SJSA1 (cell line): ENCODE measurements at regions not wholly inside any gene's neighbourhood (a gene's known extent, or its start where the extent isn't known, plus 50 kb on each side); places are given as distances from the start of the nearest gene placed in this dataset.

Experiments used
- DNase-seq, 2 experiments: peaks; one replicate each; pipeline ENCODE4 v3.0.0-alpha.2; 2015 to 2020; ENCODE audit warnings: low spot score in 2 of 2, low read depth in 1 of 2
- H3K27ac ChIP-seq: fragments of 250-450 bp; sonication (Bioruptor Pico); 2 replicates; pipeline ENCODE4 v1.5.1; 2020; ENCODE audit warnings: mild to moderate bottlenecking, moderate library complexity
- H3K27me3 ChIP-seq: fragments of 250-450 bp; sonication (Bioruptor Pico); replicated peaks from 2 replicates; pipeline ENCODE4 v1.5.1; 2020; ENCODE audit warnings: mild to moderate bottlenecking, moderate library complexity
- H3K36me3 ChIP-seq: fragments of 250-450 bp; sonication (Bioruptor Pico); 2 replicates; pipeline ENCODE4 v1.5.1; 2020; ENCODE audit warnings: mild to moderate bottlenecking
- H3K4me1 ChIP-seq: fragments of 250-450 bp; sonication (Bioruptor Pico); replicated peaks from 2 replicates; pipeline ENCODE4 v1.6.1; 2021; ENCODE audit warnings: mild to moderate bottlenecking
- H3K4me3 ChIP-seq: fragments of 250-450 bp; sonication (Bioruptor Pico); 2 replicates; pipeline ENCODE4 v1.5.1; 2020; ENCODE audit warnings: mild to moderate bottlenecking
- H3K9me3 ChIP-seq: fragments of 250-450 bp; sonication (Bioruptor Pico); replicated peaks from 2 replicates; pipeline ENCODE4 v1.5.1; 2020; ENCODE audit warnings: mild to moderate bottlenecking

DNA sequence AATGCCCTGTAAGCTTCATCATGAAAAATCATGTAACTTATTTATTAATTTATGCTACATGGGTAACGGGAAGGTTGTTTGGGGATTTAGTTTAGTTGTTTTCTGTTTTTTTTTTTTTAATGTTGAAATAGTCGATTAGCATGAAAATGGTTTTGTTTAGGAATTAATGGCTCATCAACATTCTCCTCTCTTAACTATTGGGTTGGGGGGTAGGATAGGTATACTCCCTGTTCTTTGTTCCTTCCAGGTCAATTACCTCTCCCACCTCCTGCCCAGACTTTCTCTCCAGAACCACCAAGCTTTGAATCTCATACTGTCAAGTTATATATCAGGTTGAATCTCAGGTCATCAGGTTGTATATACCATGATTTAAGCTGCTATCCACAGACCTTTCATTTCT is 568.7 kb upstream of the DSEL start:
- H3K27ac ChIP-seq: no peak overlapping the region
- DNase-seq: no peak
- no peak overlapping the region for H3K4me3 ChIP-seq
- H3K9me3 ChIP-seq: no peaks in the 10 kb centered on the region
- no peaks in the 10 kb centered on the region for H3K36me3 ChIP-seq
- no peaks in the 10 kb centered on the region for H3K4me1 ChIP-seq
- H3K27me3 ChIP-seq: no peaks in the 10 kb centered on the region

DNA sequence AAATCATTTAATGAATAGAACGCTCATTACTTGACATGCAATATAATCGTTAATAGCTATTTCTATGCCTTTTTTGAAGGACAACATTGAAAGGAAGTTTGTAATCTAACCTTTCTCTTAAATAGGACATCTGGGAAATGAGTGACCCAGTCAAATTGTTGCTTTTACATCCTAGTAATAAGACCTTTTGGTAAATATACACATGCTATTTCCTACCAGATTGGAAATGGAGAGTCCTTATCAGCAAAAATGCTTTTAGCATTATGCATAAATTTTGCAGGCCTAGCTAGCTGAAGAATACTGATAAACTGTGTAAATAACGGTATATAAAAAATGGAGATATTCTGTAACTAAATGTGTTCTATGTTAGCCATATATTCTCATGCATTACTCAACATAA is 567.3 kb upstream of the DSEL start:
- no peaks in the 10 kb centered on the region for H3K9me3 ChIP-seq
- DNase-seq: no peak
- H3K27me3 ChIP-seq: no peaks in the 10 kb centered on the region
- H3K4me1 ChIP-seq: no peaks in the 10 kb centered on the region
- no peak overlapping the region for H3K4me3 ChIP-seq
- H3K27ac ChIP-seq: no peak overlapping the region
- no peaks in the 10 kb centered on the region for H3K36me3 ChIP-seq

DNA sequence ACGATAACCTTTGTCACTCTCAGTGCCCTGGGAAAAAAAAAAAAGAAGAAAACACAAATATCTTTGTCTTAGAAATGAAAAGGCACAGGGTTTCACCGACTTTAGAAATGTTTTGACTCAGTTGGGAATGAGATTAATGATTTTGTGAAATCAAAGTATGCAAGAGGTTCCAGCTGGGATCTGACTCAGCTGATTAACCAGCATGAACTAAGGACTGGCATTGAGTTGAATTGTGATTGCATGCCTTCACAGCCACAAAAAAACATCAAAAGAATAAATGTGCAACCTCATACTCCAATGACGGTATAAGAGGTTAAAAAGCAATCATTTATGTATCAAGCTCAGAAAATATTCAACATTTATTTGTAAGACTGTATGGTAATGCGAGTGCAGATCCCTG is 566.6 kb upstream of the DSEL start:
- DNase-seq: no peak
- H3K27me3 ChIP-seq: no peaks in the 10 kb centered on the region
- no peaks in the 10 kb centered on the region for H3K9me3 ChIP-seq
- H3K4me1 ChIP-seq: no peaks in the 10 kb centered on the region
- H3K4me3 ChIP-seq: no peak overlapping the region
- no peaks in the 10 kb centered on the region for H3K36me3 ChIP-seq
- no peak overlapping the region for H3K27ac ChIP-seq

GRCh38 chr18:68072744-68073143 is 556.2 kb upstream of the DSEL start:
- Histone ChIP-seq H3K27me3 (no peaks in the 10 kb centered on the region), H3K27ac (no peak overlapping the region), H3K36me3 (no peaks in the 10 kb centered on the region), H3K4me1 (no peaks in the 10 kb centered on the region), H3K4me3 (no peak overlapping the region), H3K9me3 (no peaks in the 10 kb centered on the region)
- DNase-seq: no peak

- DNase-seq: no peak
- no peak overlapping the region for H3K4me3 ChIP-seq
- H3K4me1 ChIP-seq: no peaks in the 10 kb centered on the region
- H3K9me3 ChIP-seq: no peaks in the 10 kb centered on the region
- no peaks in the 10 kb centered on the region for H3K36me3 ChIP-seq
- H3K27ac ChIP-seq: no peak overlapping the region
- H3K27me3 ChIP-seq: no peaks in the 10 kb centered on the region; the same call in 1 of the 2 replicates
Observed at GRCh38 chr18:68060871-68061270, 544.4 kb upstream of the DSEL start.

- Histone ChIP-seq H3K4me1 (no peaks in the 10 kb centered on the region), H3K36me3 (no peaks in the 10 kb centered on the region)
- no peak for DNase-seq
Observed at GRCh38 chr18:68056936-68057335, 540.4 kb upstream of the DSEL start.

DNA sequence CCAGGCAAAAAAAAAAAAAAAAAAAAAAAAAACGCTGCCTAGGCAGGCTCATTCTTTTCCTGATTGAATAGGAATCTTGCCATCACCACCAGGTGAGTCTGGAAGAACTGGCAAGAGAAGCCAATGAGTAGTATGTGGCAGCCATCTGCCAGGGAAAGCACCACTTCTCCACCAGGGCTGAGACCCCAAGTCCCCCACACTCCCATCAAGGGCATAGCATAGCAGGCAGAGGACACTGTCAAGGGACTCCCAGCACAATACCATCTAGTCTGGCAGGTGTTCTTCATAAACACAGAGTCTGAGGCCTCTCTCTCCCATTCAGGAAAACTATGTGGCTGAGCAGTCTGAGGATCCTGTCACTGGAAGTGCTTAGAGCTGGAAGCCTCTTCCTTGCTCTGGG is 538.1 kb upstream of the DSEL start:
- H3K27ac ChIP-seq: no peak overlapping the region
- H3K4me1 ChIP-seq: no peaks in the 10 kb centered on the region
- DNase-seq: no peak

More at GRCh38 chr18:68056936-68057335, 540.4 kb upstream of the DSEL start:
- Histone ChIP-seq H3K4me3 (no peak overlapping the region), H3K9me3 (no peaks in the 10 kb centered on the region), H3K27ac (no peak overlapping the region), H3K27me3 (no peaks in the 10 kb centered on the region; the same call in 1 of the 2 replicates)

GRCh38 chr18:68053290-68053689 is 536.8 kb upstream of the DSEL start:
- H3K36me3 ChIP-seq: no peaks in the 10 kb centered on the region
- H3K4me1 ChIP-seq: no peaks in the 10 kb centered on the region
- H3K27ac ChIP-seq: no peak overlapping the region
- no peaks in the 10 kb centered on the region for H3K9me3 ChIP-seq
- no peak overlapping the region for H3K4me3 ChIP-seq
- no peak for DNase-seq
- no peaks in the 10 kb centered on the region; the same call in 1 of the 2 replicates for H3K27me3 ChIP-seq

More for the DNA sequence above, 538.1 kb upstream of the DSEL start:
- Histone ChIP-seq H3K9me3 (no peaks in the 10 kb centered on the region), H3K4me3 (no peak overlapping the region), H3K36me3 (no peaks in the 10 kb centered on the region), H3K27me3 (no peaks in the 10 kb centered on the region; the same call in 1 of the 2 replicates)

GRCh38 chr18:68041327-68041726 is 524.8 kb upstream of the DSEL start:
- H3K36me3 ChIP-seq: no peaks in the 10 kb centered on the region
- no peak overlapping the region for H3K4me3 ChIP-seq
- no peak for DNase-seq
- H3K9me3 ChIP-seq: no peaks in the 10 kb centered on the region
- H3K27ac ChIP-seq: no peak overlapping the region
- H3K27me3 ChIP-seq: no peaks in the 10 kb centered on the region
- H3K4me1 ChIP-seq: no peaks in the 10 kb centered on the region

DNA sequence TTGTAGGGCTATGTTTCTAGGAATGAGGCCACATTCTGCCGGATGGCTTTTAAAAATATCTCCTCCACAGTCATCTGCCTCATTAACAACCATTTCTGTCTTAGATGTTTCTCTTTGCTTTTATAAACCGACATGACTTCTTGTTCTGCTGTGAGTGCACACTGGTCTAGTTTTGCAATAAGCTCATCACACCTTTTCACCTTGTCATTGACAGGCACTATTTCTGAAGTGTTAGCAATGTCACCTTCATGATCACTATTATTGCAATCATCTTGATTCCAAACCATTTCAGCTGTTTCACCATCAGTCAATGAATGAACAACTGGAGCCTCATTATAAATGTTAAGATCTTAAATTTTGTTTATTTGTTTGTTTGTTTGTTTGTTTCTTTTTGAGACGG is 523.7 kb upstream of the DSEL start:
- Histone ChIP-seq H3K36me3 (no peaks in the 10 kb centered on the region), H3K27ac (no peak overlapping the region), H3K27me3 (no peaks in the 10 kb centered on the region), H3K4me1 (no peaks in the 10 kb centered on the region), H3K9me3 (no peaks in the 10 kb centered on the region), H3K4me3 (no peak overlapping the region)
- DNase-seq: no peak

DNA sequence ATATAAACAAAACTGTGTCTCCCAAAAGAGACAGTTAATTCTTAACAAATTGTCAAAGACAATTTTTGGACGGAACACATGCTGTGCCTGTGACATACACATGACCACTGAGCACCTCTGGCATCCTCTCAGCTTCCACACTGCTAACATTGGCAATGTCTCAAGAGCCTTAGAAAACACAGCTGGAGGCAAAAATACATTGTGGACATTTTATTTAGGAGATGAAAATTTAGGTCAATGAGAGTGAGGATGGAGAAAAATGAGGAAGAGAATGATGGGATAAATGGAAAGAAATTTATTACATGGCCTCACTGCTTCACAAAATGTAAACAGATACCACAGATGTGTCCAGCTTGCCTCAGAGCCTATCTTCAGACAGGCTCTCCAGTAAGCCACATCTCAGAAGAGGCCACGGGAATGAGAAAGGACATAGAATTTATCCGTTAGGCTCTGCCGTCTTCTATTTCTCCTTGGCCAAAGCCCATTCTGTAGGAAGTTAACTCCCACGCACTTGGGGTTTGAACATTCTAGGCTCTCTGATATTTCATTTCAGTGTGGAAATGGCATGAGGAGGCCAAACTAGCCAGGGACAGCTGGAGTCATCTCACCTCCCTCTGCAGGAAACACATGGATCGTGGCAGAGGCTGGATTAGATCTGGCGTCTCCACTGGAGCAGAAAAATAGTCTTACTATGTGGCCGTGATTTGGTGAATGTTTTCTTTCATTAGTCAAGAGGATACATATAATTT is 519.4 kb upstream of the DSEL start:
- Histone ChIP-seq H3K4me3 (no peak overlapping the region), H3K9me3 (no peaks in the 10 kb centered on the region), H3K27me3 (no peaks in the 10 kb centered on the region), H3K27ac (no peak overlapping the region), H3K4me1 (no peaks in the 10 kb centered on the region), H3K36me3 (no peaks in the 10 kb centered on the region)
- DNase-seq: no peak

DNA sequence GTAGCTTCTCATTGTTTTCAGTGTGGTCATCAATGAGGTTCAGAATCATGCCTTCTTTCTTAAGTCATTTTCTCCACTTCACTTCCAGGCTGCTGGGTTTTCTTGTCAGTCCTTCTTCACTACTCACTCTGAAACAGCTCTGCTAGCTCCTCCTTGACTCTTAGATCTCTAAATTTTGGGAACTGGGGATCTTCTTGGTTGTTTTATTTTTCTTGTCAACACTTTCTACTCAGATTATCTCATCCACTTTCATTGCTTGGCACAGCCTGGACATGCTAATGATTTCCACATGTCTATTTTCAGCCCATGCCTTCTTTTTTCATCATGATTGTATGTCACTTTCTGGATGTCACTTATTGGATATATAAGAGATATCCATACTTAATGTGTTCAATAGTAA is 517.8 kb upstream of the DSEL start:
- no peaks in the 10 kb centered on the region for H3K27me3 ChIP-seq

GRCh38 chr18:68033466-68033865 is 516.9 kb upstream of the DSEL start:
- H3K9me3 ChIP-seq: no peaks in the 10 kb centered on the region
- H3K27ac ChIP-seq: no peak overlapping the region
- H3K27me3 ChIP-seq: no peaks in the 10 kb centered on the region
- H3K4me1 ChIP-seq: no peaks in the 10 kb centered on the region
- no peak overlapping the region for H3K4me3 ChIP-seq
- DNase-seq: no peak
- H3K36me3 ChIP-seq: no peaks in the 10 kb centered on the region

More for the DNA sequence above, 517.8 kb upstream of the DSEL start:
- Histone ChIP-seq H3K4me1 (no peaks in the 10 kb centered on the region), H3K9me3 (no peaks in the 10 kb centered on the region), H3K27ac (no peak overlapping the region), H3K36me3 (no peaks in the 10 kb centered on the region), H3K4me3 (no peak overlapping the region)
- DNase-seq: no peak

DNA sequence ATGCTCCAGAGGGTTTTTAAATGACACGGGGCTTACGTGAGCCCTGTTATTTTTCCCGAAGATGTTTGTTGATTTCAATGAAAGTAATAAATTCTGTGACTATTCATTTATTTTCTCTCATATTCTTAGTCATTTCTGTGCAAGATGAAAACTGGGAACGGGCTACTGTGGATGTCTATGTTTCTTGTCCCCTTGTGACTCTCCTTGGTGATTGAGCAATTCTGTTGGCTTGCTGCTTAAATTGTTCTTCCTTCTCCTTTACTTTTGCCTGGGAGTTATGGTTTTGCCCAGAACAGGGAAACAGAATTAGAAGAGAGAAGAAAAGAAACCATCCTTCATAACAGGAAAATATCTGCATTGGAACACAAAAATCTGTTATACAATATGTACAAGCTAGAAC is 508.2 kb upstream of the DSEL start:
- H3K4me1 ChIP-seq: no peaks in the 10 kb centered on the region
- no peak for DNase-seq
- no peaks in the 10 kb centered on the region for H3K27me3 ChIP-seq
- no peak overlapping the region for H3K4me3 ChIP-seq
- H3K9me3 ChIP-seq: no peaks in the 10 kb centered on the region
- no peak overlapping the region for H3K27ac ChIP-seq
- no peaks in the 10 kb centered on the region for H3K36me3 ChIP-seq

DNA sequence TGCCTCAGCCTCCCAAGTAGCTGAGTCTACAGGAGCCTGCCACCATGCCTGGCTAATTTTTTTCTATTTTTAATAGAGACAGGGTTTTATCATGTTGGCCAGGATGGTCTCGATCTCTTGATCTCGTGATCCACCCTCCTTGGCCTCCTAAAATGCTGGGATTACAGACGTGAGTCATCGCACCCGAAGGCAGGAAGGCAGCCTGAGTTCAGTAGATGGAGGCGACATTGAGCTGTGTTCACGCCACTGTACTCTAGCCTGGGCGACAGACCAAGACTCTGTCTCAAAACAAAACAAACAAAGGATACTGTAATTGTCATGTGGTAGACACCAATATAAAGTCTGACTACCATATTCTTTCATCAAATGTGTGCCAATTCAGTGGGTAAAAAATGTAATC is 500.9 kb upstream of the DSEL start:
- H3K9me3 ChIP-seq: no peaks in the 10 kb centered on the region
- DNase-seq: no peak
- no peak overlapping the region for H3K4me3 ChIP-seq
- H3K4me1 ChIP-seq: no peaks in the 10 kb centered on the region
- no peaks in the 10 kb centered on the region for H3K27me3 ChIP-seq
- H3K36me3 ChIP-seq: no peaks in the 10 kb centered on the region
- H3K27ac ChIP-seq: no peak overlapping the region
